GM21619 (cell line): ENCODE measurements at regions not wholly inside any gene's neighbourhood (a gene's known extent, or its start where the extent isn't known, plus 50 kb on each side); places are given as distances from the start of the nearest gene placed in this dataset.
"Not testable (repeated sequence)": the region's sequence is repeated elsewhere in the genome, so short reads cannot be mapped to it uniquely, and the experiment has no call there.

Experiments used
- ATAC-seq: cut with Tn5 transposase; IDR thresholded peaks from one replicate; pipeline ENCODE4 v1.9.1; 2021; ENCODE audit not compliant: unreplicated experiment

GRCh38 chr4:44988011-44988410 lies 261.7 kb upstream of the GNPDA2 start:
- no peak for ATAC-seq

- ATAC-seq: no peak
Observed at GRCh38 chr4:44985938-44986337, 259.6 kb upstream of the GNPDA2 start.

GRCh38 chr4:44985152-44985551 lies 258.8 kb upstream of the GNPDA2 start:
- ATAC-seq: no peak

- ATAC-seq: no peak
Observed at GRCh38 chr4:44984083-44984482, 257.7 kb upstream of the GNPDA2 start.

- ATAC-seq: no peak
Observed at GRCh38 chr4:44983083-44983482, 256.7 kb upstream of the GNPDA2 start.

- ATAC-seq: no peak
Observed at GRCh38 chr4:44978020-44978419, 251.7 kb upstream of the GNPDA2 start.

- ATAC-seq: no peak
Observed at GRCh38 chr4:44965435-44966095, 239.2 kb upstream of the GNPDA2 start.

GRCh38 chr4:44964086-44964485 lies 237.7 kb upstream of the GNPDA2 start:
- not testable (repeated sequence) for ATAC-seq

GRCh38 chr4:44961001-44961755 lies 234.8 kb upstream of the GNPDA2 start:
- no peak for ATAC-seq

- ATAC-seq: no peak
Observed at GRCh38 chr4:44931720-44932119, 205.4 kb upstream of the GNPDA2 start.

GRCh38 chr4:44928785-44929184 lies 202.4 kb upstream of the GNPDA2 start:
- ATAC-seq: no peak

GRCh38 chr4:44927399-44928380 lies 201.3 kb upstream of the GNPDA2 start:
- ATAC-seq: no peak

GRCh38 chr4:44916411-44916810 lies 190.1 kb upstream of the GNPDA2 start:
- ATAC-seq: no peak

- no peak for ATAC-seq
Observed at GRCh38 chr4:44914748-44915147, 188.4 kb upstream of the GNPDA2 start.

- no peak for ATAC-seq
Observed at GRCh38 chr4:44914223-44914622, 187.9 kb upstream of the GNPDA2 start.

- ATAC-seq: no peak
Observed at GRCh38 chr4:44912980-44913379, 186.6 kb upstream of the GNPDA2 start.

GRCh38 chr4:44908565-44908964 lies 182.2 kb upstream of the GNPDA2 start:
- no peak for ATAC-seq

GRCh38 chr4:44872246-44872645 lies 145.9 kb upstream of the GNPDA2 start:
- ATAC-seq: no peak

GRCh38 chr4:44871133-44871532 lies 144.8 kb upstream of the GNPDA2 start:
- no peak for ATAC-seq

GRCh38 chr4:44869985-44870384 lies 143.6 kb upstream of the GNPDA2 start:
- ATAC-seq: no peak

- no peak for ATAC-seq
Observed at GRCh38 chr4:44869222-44869882, 143.0 kb upstream of the GNPDA2 start.
